ENCODE measurements at regions not wholly inside any gene's neighbourhood (a gene's known extent, or its start where the extent isn't known, plus 50 kb on each side); places are given as distances from the start of the nearest gene placed in this dataset.

- Histone ChIP-seq H3K27ac (ENCODE audit: low read length) (no peak overlapping the region), H3K4me1 (ENCODE audit: low read length) (no peaks in the 10 kb centered on the region), H3K9me3 (ENCODE audit: insufficient read depth, low read length) (no peaks in the 10 kb centered on the region), H3K36me3 (replicated peaks; ENCODE audit: low read depth, low read length) (no peaks in the 10 kb centered on the region), H3K27me3 (ENCODE audit: low read depth, low read length) (no peaks in the 10 kb centered on the region), H3K79me2 (ENCODE audit: low read length) (no peaks in the 10 kb centered on the region), H2AFZ (ENCODE audit: low read depth, low read length) (no peak overlapping the region), H3K4me3 (ENCODE audit: low read length) (no peak overlapping the region), H3K4me2 (ENCODE audit: low read length) (no peak overlapping the region), H4K20me1 (ENCODE audit: insufficient read depth, low read length) (no peaks in the 10 kb centered on the region), H3K9ac (ENCODE audit: low read length) (no peak overlapping the region)
- TF ChIP-seq CTCF (IDR thresholded peaks at IDR 0.05; ENCODE audit: low read depth, low read length) (no peak), EZH2phosphoT487 (IDR thresholded peaks at IDR 0.05; ENCODE audit: low read depth) (no peak)
These were observed 100.8 kb upstream of the B3GAT1 start for GRCh38 chr11:134512571-134513538.

GRCh38 chr11:134512061-134512460, 100.0 kb upstream of the B3GAT1 start:
- H3K4me2 ChIP-seq (ENCODE audit: low read length), result no peak overlapping the region
- no peaks in the 10 kb centered on the region for H3K27me3 ChIP-seq (ENCODE audit: low read depth, low read length)
- H4K20me1 ChIP-seq (ENCODE audit: insufficient read depth, low read length), result no peaks in the 10 kb centered on the region
- no peak overlapping the region for H3K9ac ChIP-seq (ENCODE audit: low read length)
- no peak overlapping the region for H3K27ac ChIP-seq (ENCODE audit: low read length)
- H3K79me2 ChIP-seq (ENCODE audit: low read length), result no peaks in the 10 kb centered on the region
- H3K9me3 ChIP-seq (ENCODE audit: insufficient read depth, low read length), result no peaks in the 10 kb centered on the region
- no peaks in the 10 kb centered on the region for H3K36me3 ChIP-seq (replicated peaks; ENCODE audit: low read depth, low read length)
- no peak for TF ChIP-seq EZH2phosphoT487 (IDR thresholded peaks at IDR 0.05; ENCODE audit: low read depth)
- no peak for TF ChIP-seq CTCF (IDR thresholded peaks at IDR 0.05; ENCODE audit: low read depth, low read length)
- H3K4me3 ChIP-seq (ENCODE audit: low read length), result no peak overlapping the region
- no peak overlapping the region for H2AFZ ChIP-seq (ENCODE audit: low read depth, low read length)
- no peaks in the 10 kb centered on the region for H3K4me1 ChIP-seq (ENCODE audit: low read length)

- TF ChIP-seq EZH2phosphoT487 (IDR thresholded peaks at IDR 0.05; ENCODE audit: low read depth) (no peak), CTCF (IDR thresholded peaks at IDR 0.05; ENCODE audit: low read depth, low read length) (no peak)
- no peaks in the 10 kb centered on the region for H3K4me1 ChIP-seq (ENCODE audit: low read length)
- H4K20me1 ChIP-seq (ENCODE audit: insufficient read depth, low read length), result no peaks in the 10 kb centered on the region
- no peaks in the 10 kb centered on the region for H3K36me3 ChIP-seq (replicated peaks; ENCODE audit: low read depth, low read length)
- H3K4me3 ChIP-seq (ENCODE audit: low read length), result no peak overlapping the region
- no peak overlapping the region for H3K27ac ChIP-seq (ENCODE audit: low read length)
- no peaks in the 10 kb centered on the region for H3K9me3 ChIP-seq (ENCODE audit: insufficient read depth, low read length)
- H2AFZ ChIP-seq (ENCODE audit: low read depth, low read length), result no peak overlapping the region
- H3K9ac ChIP-seq (ENCODE audit: low read length), result no peak overlapping the region
- no peaks in the 10 kb centered on the region for H3K79me2 ChIP-seq (ENCODE audit: low read length)
- H3K27me3 ChIP-seq (ENCODE audit: low read depth, low read length), result no peaks in the 10 kb centered on the region
- no peak overlapping the region for H3K4me2 ChIP-seq (ENCODE audit: low read length)
These were observed 99.2 kb upstream of the B3GAT1 start for GRCh38 chr11:134511255-134511654.

- Histone ChIP-seq H3K79me2 (ENCODE audit: low read length) (no peaks in the 10 kb centered on the region), H3K4me3 (ENCODE audit: low read length) (no peak overlapping the region), H3K4me2 (ENCODE audit: low read length) (no peak overlapping the region), H3K9ac (ENCODE audit: low read length) (no peak overlapping the region), H4K20me1 (ENCODE audit: insufficient read depth, low read length) (no peaks in the 10 kb centered on the region), H3K27me3 (ENCODE audit: low read depth, low read length) (0 out of 2 replicates have a peak, but pooled peaks cover 4% of the 10 kb centered on the region), H3K27ac (ENCODE audit: low read length) (no peak overlapping the region), H3K4me1 (ENCODE audit: low read length) (no peaks in the 10 kb centered on the region), H3K9me3 (ENCODE audit: insufficient read depth, low read length) (no peaks in the 10 kb centered on the region), H2AFZ (ENCODE audit: low read depth, low read length) (no peak overlapping the region), H3K36me3 (replicated peaks; ENCODE audit: low read depth, low read length) (no peaks in the 10 kb centered on the region)
- TF ChIP-seq EZH2phosphoT487 (IDR thresholded peaks at IDR 0.05; ENCODE audit: low read depth), result no peak
- no peak for TF ChIP-seq CTCF (IDR thresholded peaks at IDR 0.05; ENCODE audit: low read depth, low read length)
These were observed 98.4 kb upstream of the B3GAT1 start for GRCh38 chr11:134510233-134511040.
